ENCODE measurements at regions not wholly inside any gene's neighbourhood (a gene's known extent, or its start where the extent isn't known, plus 50 kb on each side); places are given as distances from the start of the nearest gene placed in this dataset.

GRCh38 chr18:78601349-78601748, 378.3 kb upstream of the SALL3 start:
- no peak for TF ChIP-seq CTCF (IDR thresholded peaks at IDR 0.05; ENCODE audit: borderline replicate concordance, insufficient read depth, low read depth, low read length)
- no peak overlapping the region for H3K4me3 ChIP-seq (ENCODE audit: low read depth, low read length)

DNA sequence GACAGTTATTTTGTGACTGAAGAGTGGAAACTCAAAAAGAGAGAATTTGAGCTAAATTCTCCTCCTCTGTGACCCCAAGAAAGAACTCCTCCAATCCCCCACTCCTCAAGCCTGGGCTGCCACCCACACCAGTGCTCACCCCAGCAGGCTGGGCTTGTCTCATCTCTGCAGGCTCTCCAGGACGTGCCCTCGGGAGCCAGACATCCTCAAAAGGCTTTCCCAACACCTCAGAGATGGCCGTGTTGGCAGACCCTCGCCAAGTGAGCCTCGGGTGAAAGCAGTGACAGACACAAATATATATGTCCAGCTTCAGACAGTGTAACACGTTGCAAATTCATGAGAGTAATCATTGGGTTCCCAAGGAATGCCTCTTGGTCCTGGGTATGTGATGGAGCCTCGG, 377.7 kb upstream of the SALL3 start:
- no peak overlapping the region for H3K4me3 ChIP-seq (ENCODE audit: low read depth, low read length)
- TF ChIP-seq CTCF (IDR thresholded peaks at IDR 0.05; ENCODE audit: borderline replicate concordance, insufficient read depth, low read depth, low read length) = no peak

DNA sequence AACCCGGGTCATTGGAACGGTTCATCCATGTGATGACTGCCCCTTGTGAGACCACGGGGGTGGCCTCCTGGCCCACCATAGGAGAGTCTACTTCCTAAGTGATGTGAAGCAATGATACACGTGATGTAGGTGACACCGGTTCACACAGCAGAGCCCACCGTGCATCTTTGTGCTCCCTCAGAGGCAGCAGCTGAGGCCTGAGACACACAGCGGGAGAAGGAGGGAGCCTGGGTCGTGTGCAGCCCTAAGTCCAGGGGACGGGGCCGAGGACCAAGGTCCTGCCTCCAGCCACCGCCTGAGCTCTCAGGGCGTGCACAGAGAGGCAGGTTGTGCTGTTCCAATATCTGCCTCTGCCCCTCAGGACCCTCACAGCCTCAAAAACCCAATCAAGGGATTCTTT, 377.2 kb upstream of the SALL3 start:
- H3K4me3 ChIP-seq (ENCODE audit: low read depth, low read length) = no peak overlapping the region
- TF ChIP-seq CTCF (IDR thresholded peaks at IDR 0.05; ENCODE audit: borderline replicate concordance, insufficient read depth, low read depth, low read length) = no peak

- H3K4me3 ChIP-seq (ENCODE audit: low read depth, low read length) = no peak overlapping the region
- no peak for TF ChIP-seq CTCF (IDR thresholded peaks at IDR 0.05; ENCODE audit: borderline replicate concordance, insufficient read depth, low read depth, low read length)
These were observed 376.3 kb upstream of the SALL3 start for GRCh38 chr18:78603102-78603983.

- no peak for TF ChIP-seq CTCF (IDR thresholded peaks at IDR 0.05; ENCODE audit: borderline replicate concordance, insufficient read depth, low read depth, low read length)
- H3K4me3 ChIP-seq (ENCODE audit: low read depth, low read length) = no peak overlapping the region
These were observed 374.4 kb upstream of the SALL3 start for GRCh38 chr18:78605255-78605654.

GRCh38 chr18:78607221-78607620, 372.4 kb upstream of the SALL3 start:
- no peak overlapping the region for H3K4me3 ChIP-seq (ENCODE audit: low read depth, low read length)
- no peak for TF ChIP-seq CTCF (IDR thresholded peaks at IDR 0.05; ENCODE audit: borderline replicate concordance, insufficient read depth, low read depth, low read length)

GRCh38 chr18:78607784-78608183, 371.8 kb upstream of the SALL3 start:
- no peak overlapping the region for H3K4me3 ChIP-seq (ENCODE audit: low read depth, low read length)
- no peak for TF ChIP-seq CTCF (IDR thresholded peaks at IDR 0.05; ENCODE audit: borderline replicate concordance, insufficient read depth, low read depth, low read length)
